ENCODE measurements at regions not wholly inside any gene's neighbourhood (a gene's known extent, or its start where the extent isn't known, plus 50 kb on each side); places are given as distances from the start of the nearest gene placed in this dataset.

DNA sequence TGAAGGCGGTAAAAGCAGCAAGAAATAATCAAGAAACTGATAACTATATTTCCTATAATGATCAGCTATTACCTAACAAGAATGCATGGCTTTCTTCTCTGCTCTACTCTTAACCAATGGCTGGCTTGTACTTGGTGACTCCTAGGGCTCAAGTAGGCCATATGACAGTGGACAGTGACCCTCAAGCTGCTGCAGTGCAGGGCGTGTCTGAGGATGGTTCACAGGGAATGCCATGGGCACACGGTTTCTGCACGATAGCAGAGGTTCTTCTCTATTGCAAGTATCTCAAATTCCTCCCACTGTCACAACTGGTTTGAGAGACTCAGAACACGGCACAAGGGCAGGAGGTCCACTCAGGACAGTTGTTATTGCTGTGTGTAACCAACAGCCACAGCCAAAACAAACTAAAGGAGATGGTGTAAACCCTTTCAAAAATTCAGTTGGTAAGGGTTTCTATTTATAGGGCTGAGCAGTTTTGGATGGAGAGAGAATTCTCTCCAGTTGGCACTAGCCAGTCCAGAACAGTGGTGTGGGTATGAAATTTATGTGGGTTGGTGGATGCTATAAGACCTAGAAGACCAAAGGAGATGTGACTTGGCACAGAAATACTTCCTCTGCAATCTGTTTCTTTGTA, 103.2 kb upstream of the ST8SIA2 start:
- DNase-seq, result no peak
- Histone ChIP-seq H3K4me1 (no peaks in the 10 kb centered on the region), H3K36me3 (ENCODE audit: low read depth, missing control alignments) (no peaks in the 10 kb centered on the region), H3K9me3 (no peaks in the 10 kb centered on the region), H3K27me3 (no peaks in the 10 kb centered on the region), H3K4me3 (no peak overlapping the region), H3K27ac (no peak overlapping the region)
- TF ChIP-seq CTCF (IDR thresholded peaks at IDR 0.05), result no peak
- no peak for TF ChIP-seq POLR2A (IDR thresholded peaks at IDR 0.05)
- WGBS, 2 donors, result 85 to 90% methylated on average over 5 of the region's 5 CpGs
- intact Hi-C loops (cut with DNase I; ENCODE audit: low total_unique reads), result no loop called here

- whole genome bisulfite sequencing, 2 donors, result 75 to 76% methylated on average over 4 of the region's 4 CpGs
- H3K9me3 ChIP-seq, result no peaks in the 10 kb centered on the region
- H3K27ac ChIP-seq, result no peak overlapping the region
- no peaks in the 10 kb centered on the region for H3K4me1 ChIP-seq
- DNase-seq, result no peak
- H3K4me3 ChIP-seq, result no peak overlapping the region
- no peaks in the 10 kb centered on the region for H3K36me3 ChIP-seq (ENCODE audit: low read depth, missing control alignments)
- TF ChIP-seq POLR2A (IDR thresholded peaks at IDR 0.05) (no peak), CTCF (IDR thresholded peaks at IDR 0.05) (no peak)
- intact Hi-C loops (cut with DNase I; ENCODE audit: low total_unique reads), result no loop called here
- H3K27me3 ChIP-seq, result no peaks in the 10 kb centered on the region
These were observed 101.8 kb upstream of the ST8SIA2 start for GRCh38 chr15:92291900-92292299.

DNA sequence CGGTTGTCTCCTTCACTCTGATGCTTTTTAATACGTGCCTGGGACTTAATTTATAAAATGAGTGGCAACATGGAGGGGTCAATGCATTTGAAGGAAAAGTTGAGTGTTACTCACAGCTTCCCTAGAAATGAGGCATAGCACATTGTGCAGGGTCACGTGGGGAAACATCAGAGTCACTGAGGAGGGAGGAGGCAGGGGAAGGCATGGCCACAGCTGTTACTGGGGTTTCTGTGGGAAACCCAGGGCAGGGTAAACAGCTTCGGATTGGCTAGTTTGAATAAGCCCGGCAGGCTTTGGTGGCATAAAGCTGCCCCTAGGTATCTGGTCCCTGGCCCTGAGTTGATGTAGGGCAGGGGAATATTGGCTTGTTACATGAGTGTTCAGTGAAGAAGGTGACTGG, 98.9 kb upstream of the ST8SIA2 start:
- no peaks in the 10 kb centered on the region for H3K9me3 ChIP-seq
- no peak overlapping the region for H3K27ac ChIP-seq
- DNase-seq, result no peak
- WGBS, 2 donors, result 66 to 75% methylated on average over 5 of the region's 5 CpGs
- TF ChIP-seq POLR2A (IDR thresholded peaks at IDR 0.05), result no peak
- no peak for TF ChIP-seq CTCF (IDR thresholded peaks at IDR 0.05)
- intact Hi-C loops (cut with DNase I; ENCODE audit: low total_unique reads), result no loop called here
- H3K4me3 ChIP-seq, result no peak overlapping the region
- H3K4me1 ChIP-seq, result no peaks in the 10 kb centered on the region
- no peaks in the 10 kb centered on the region for H3K36me3 ChIP-seq (ENCODE audit: low read depth, missing control alignments)
- no peaks in the 10 kb centered on the region for H3K27me3 ChIP-seq

DNA sequence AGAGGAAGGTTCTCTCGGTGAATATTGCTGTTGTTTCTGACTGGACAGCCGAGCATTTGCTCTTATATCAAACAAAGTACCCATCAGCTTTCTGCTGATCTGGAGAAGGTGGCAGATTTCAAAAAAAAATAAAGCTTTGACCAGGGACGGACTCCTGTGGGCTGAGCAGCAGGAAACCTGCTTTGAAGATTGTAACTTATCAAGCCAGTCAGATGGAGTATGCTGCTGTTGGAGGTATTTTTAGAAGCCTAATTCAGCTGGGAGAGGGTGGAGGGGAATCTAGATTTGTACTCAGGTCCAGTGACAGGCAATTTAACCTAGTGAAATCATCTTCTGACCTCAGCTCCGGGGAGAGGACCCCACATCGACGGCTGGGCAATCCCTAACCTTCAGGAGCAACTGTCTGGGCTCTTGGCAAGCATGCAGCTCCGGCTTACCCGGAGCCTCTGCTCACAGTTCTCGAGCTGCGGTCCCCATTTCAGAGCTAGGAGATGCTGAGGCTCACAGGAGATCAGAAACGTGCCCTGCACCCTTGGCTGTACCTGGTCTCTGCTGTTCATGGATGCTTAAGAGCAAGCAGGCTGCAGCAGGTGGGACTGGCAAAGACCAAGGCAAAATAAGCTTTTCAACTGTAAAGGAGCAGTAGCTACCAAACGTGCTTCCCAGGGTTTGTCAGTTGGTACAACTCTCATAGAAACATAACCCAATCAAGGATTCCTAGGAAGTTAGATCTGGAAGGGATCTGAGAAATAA, 89.3 kb upstream of the ST8SIA2 start:
- 63 to 67% methylated on average over 9 to 12 of the region's 12 CpGs for WGBS, 2 donors
- no peaks in the 10 kb centered on the region for H3K9me3 ChIP-seq
- DNase-seq, result no peak
- intact Hi-C loops (cut with DNase I; ENCODE audit: low total_unique reads), result no loop called here
- TF ChIP-seq CTCF (IDR thresholded peaks at IDR 0.05) (no peak), POLR2A (IDR thresholded peaks at IDR 0.05) (no peak)
- no peaks in the 10 kb centered on the region for H3K27me3 ChIP-seq
- no peak overlapping the region for H3K4me3 ChIP-seq
- no peak overlapping the region for H3K27ac ChIP-seq
- no peaks in the 10 kb centered on the region for H3K4me1 ChIP-seq
- no peaks in the 10 kb centered on the region for H3K36me3 ChIP-seq (ENCODE audit: low read depth, missing control alignments)

DNA sequence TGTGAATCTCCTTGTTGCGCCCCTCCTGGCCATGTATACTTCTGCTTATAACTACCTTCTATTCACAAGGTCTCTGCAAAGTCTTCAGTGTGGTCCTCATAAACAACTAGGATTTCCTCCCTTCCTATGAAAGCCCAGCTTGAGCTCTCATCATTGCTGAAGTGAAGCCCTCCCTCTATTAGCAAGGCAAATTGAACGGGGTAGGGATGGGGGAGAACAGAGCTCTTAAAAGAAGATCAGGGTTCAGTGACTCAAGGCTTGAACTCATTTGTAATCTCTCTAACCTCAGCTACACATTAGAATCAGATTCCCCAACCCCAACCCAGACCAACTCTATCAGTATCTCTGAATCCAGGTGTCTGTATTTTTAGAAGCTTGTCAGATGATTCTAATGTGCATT, 88.3 kb upstream of the ST8SIA2 start:
- H3K27ac ChIP-seq, result no peak overlapping the region
- no peaks in the 10 kb centered on the region for H3K4me1 ChIP-seq
- H3K36me3 ChIP-seq (ENCODE audit: low read depth, missing control alignments), result no peaks in the 10 kb centered on the region
- no peak for DNase-seq
- no peaks in the 10 kb centered on the region for H3K27me3 ChIP-seq
- no peak overlapping the region for H3K4me3 ChIP-seq
- WGBS, 2 donors, result 68 to 72% methylated on average over 2 of the region's 2 CpGs
- H3K9me3 ChIP-seq, result no peaks in the 10 kb centered on the region
- TF ChIP-seq POLR2A (IDR thresholded peaks at IDR 0.05), result no peak
- TF ChIP-seq CTCF (IDR thresholded peaks at IDR 0.05), result no peak
- intact Hi-C loops (cut with DNase I; ENCODE audit: low total_unique reads), result no loop called here

All from testis (tissue), 2 donors.